CD4-positive, CD25-positive, alpha-beta regulatory T cell (primary cell): ENCODE measurements at regions not wholly inside any gene's neighbourhood (a gene's known extent, or its start where the extent isn't known, plus 50 kb on each side); places are given as distances from the start of the nearest gene placed in this dataset.
"Not testable (repeated sequence)": the region's sequence is repeated elsewhere in the genome, so short reads cannot be mapped to it uniquely, and the experiment has no call there.

Source experiments
- ATAC-seq, 2 donors: fragments of 150-1000 bp; cut with Tn5 transposase; one replicate each; pipeline ENCODE4 v1.10.0; 2021; ENCODE audit warnings: low read depth in 2 of 2, moderate number of reproducible peaks in 2 of 2, moderate library complexity in 1 of 2
- DNase-seq, 3 donors: peaks; one replicate each; pipeline versions ENCODE4 v3.0.0 to v3.0.0-alpha.2; 2012 to 2022; ENCODE audit warnings: mixed read lengths in 1 of 3
- H3K27ac ChIP-seq: one replicate; pipeline ENCODE4 v1.7.0; 2013; ENCODE audit warnings: mild to moderate bottlenecking, low read length; ENCODE audit not compliant: insufficient read depth, poor library complexity, severe bottlenecking
- H3K27me3 ChIP-seq: one replicate; pipeline ENCODE4 v1.7.0; 2013; ENCODE audit warnings: low read length; ENCODE audit not compliant: control insufficient read depth, insufficient read depth
- H3K36me3 ChIP-seq: one replicate; pipeline ENCODE4 v1.7.0; 2013; ENCODE audit warnings: mild to moderate bottlenecking, low read length, moderate library complexity; ENCODE audit not compliant: control insufficient read depth, insufficient read depth
- H3K4me1 ChIP-seq: 2 replicates; pipeline ENCODE4 v1.7.0; 2013; ENCODE audit warnings: mild to moderate bottlenecking, low read length; ENCODE audit not compliant: insufficient read depth, control insufficient read depth, poor library complexity, severe bottlenecking
- H3K4me3 ChIP-seq: one replicate; pipeline ENCODE4 v1.7.0; 2013; ENCODE audit warnings: low read depth, mild to moderate bottlenecking, low read length, moderate library complexity
- H3K9me3 ChIP-seq, 2 experiments: 1 replicate in 1 of 2; 2 replicates in 1 of 2; pipeline ENCODE4 v1.7.0; 2013; ENCODE audit warnings: low read length in 2 of 2, mild to moderate bottlenecking in 1 of 2, moderate library complexity in 1 of 2; ENCODE audit not compliant: control insufficient read depth in 2 of 2
- H3K27ac Mint-ChIP-seq, 3 donors: one replicate each; pipeline ENCODE4 v1.8.0; 2020 to 2022; ENCODE audit warnings: mild to moderate bottlenecking in 3 of 3, mixed read lengths in 3 of 3, moderate library complexity in 2 of 3
- H3K27me3 Mint-ChIP-seq: one replicate; pipeline ENCODE4 v1.8.0; 2022; ENCODE audit warnings: mild to moderate bottlenecking, mixed read lengths
- H3K36me3 Mint-ChIP-seq: one replicate; pipeline ENCODE4 v1.8.0; 2020; ENCODE audit warnings: mixed read lengths
- H3K4me1 Mint-ChIP-seq, 4 donors: one replicate each; pipeline ENCODE4 v1.8.0; 2020 to 2022; ENCODE audit warnings: mixed read lengths in 4 of 4, mild to moderate bottlenecking in 1 of 4
- H3K4me3 Mint-ChIP-seq, 4 donors: one replicate each; pipeline ENCODE4 v1.8.0; 2020 to 2022; ENCODE audit warnings: mild to moderate bottlenecking in 4 of 4, mixed read lengths in 4 of 4, moderate library complexity in 3 of 4
- H3K9me3 Mint-ChIP-seq, 7 donors: one replicate each; pipeline ENCODE4 v1.8.0; 2020 to 2022; ENCODE audit warnings: mixed read lengths in 7 of 7, mild to moderate bottlenecking in 3 of 7, moderate library complexity in 2 of 7

DNA sequence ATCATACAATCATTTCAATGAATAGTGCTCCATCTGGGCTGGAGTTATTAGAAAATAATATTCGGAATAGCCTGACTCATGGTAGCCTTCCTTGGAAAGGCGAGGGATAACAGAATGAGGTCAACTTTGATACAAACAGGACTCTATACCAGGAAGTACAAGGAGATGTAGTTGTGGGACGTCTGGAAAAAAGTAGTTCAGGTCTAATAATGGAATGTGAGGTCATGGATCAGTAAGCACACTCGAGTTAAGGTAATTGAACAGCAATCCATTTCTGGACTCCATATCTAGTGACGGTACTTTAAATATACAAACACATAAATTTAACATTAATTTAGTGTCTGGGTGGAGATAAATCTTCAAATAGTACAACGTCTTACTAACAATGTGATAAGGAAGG lies 1204.0 kb upstream of the ADGRB3 start:
- DNase-seq (no peak), ATAC-seq (no peak)
- no peak overlapping the region for H3K4me3 Mint-ChIP-seq
- H3K4me1 ChIP-seq, result no peaks in the 10 kb centered on the region
- peaks cover 0 to 2% of the 10 kb centered on the region in 2 experiments for H3K9me3 ChIP-seq
- no peaks in the 10 kb centered on the region for H3K27me3 Mint-ChIP-seq
- H3K9me3 Mint-ChIP-seq, result peaks cover 0 to 6% (median 2%) of the 10 kb centered on the region in 7 donors
- H3K36me3 ChIP-seq, result no peaks in the 10 kb centered on the region
- H3K36me3 Mint-ChIP-seq, result no peaks in the 10 kb centered on the region
- H3K27me3 ChIP-seq, result no peaks in the 10 kb centered on the region
- H3K27ac ChIP-seq, result no peak overlapping the region
- no peak overlapping the region for H3K27ac Mint-ChIP-seq
- H3K4me1 Mint-ChIP-seq, result no peaks in the 10 kb centered on the region
- H3K4me3 ChIP-seq, result no peak overlapping the region

DNA sequence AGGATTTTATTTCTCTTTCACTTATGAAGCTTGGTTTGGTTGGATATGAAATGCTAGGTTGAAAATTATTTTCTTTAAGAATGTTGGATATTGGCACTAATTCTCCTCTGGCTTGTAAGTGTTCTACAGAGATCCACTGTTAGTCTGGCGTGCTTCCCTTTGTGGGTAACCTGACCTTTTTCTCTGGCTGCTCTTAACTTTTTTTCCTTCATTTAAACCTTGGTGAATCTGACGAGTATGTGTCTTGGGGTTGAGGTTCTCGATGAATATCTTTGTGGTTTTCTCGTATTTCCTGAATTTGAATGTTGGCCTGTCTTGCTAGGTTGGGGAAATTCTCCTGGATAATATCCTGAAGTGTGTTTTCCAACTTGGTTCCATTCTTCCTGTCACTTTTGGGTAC lies 1208.4 kb upstream of the ADGRB3 start:
- H3K9me3 ChIP-seq, H3K4me3 ChIP-seq, H3K4me1 Mint-ChIP-seq, H3K4me3 Mint-ChIP-seq, DNase-seq, H3K36me3 Mint-ChIP-seq, H3K4me1 ChIP-seq, H3K27me3 ChIP-seq, H3K36me3 ChIP-seq, H3K27ac Mint-ChIP-seq, H3K27me3 Mint-ChIP-seq, H3K27ac ChIP-seq, ATAC-seq: not testable (repeated sequence)
- H3K9me3 Mint-ChIP-seq, result peaks cover 0 to 19% (median 8%) of the 10 kb centered on the region in 7 donors

DNA sequence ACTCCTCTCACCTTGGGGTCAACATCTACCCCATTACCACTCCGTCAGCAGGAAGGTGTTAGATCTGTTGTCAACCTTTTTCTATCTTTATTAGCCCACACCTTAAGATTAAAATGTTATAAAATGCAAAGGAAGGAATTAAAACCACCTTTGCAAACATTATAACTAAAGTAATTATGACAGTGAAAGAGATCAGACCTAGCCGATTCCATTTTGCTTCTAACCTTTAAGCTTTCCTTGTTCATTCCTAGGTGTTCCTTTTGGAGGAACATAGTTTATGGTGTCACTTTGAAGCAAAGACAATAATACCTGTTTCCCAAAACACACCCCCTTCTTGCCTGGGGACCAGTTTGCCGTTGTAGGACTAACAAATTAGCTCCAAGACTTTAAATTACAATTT lies 1223.0 kb upstream of the ADGRB3 start:
- Mint-ChIP-seq H3K36me3 (no peaks in the 10 kb centered on the region), H3K4me1 (no peaks in the 10 kb centered on the region)
- DNase-seq, result no peak

DNA sequence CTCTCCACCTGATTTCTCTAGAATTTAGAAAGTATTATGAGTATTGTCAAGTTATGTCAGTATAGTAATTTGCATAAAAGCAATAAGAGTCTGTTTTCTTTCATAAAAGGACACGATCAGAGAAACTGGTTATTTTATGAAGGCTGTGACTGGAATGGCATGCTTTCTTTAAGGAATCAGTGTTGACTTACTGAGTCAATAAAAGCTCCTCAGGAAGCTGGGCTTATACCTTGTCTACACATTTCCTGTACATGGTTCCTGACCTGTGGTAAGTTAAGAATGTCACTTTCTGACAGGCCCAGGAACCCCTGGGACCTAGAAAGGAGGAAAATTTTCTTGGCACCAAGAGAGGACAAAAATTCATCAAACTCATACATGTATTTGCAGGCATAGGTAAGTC lies 1224.0 kb upstream of the ADGRB3 start:
- Mint-ChIP-seq H3K36me3 (no peaks in the 10 kb centered on the region), H3K4me1 (no peaks in the 10 kb centered on the region), H3K9me3 (peaks cover 0 to 10% (median 3%) of the 10 kb centered on the region in 7 donors), H3K27ac (no peak overlapping the region), H3K4me3 (no peak overlapping the region), H3K27me3 (no peaks in the 10 kb centered on the region)
- no peak for ATAC-seq
- Histone ChIP-seq H3K9me3 (no peaks in the 10 kb centered on the region), H3K27ac (no peak overlapping the region), H3K36me3 (no peaks in the 10 kb centered on the region), H3K4me3 (no peak overlapping the region), H3K27me3 (no peaks in the 10 kb centered on the region), H3K4me1 (no peaks in the 10 kb centered on the region)
- DNase-seq, result no peak

More for the DNA sequence above, 1223.0 kb upstream of the ADGRB3 start:
- no peaks in the 10 kb centered on the region for H3K27me3 ChIP-seq
- Mint-ChIP-seq H3K4me3 (no peak overlapping the region), H3K9me3 (peaks cover 0 to 11% (median 4%) of the 10 kb centered on the region in 7 donors), H3K27me3 (no peaks in the 10 kb centered on the region), H3K27ac (no peak overlapping the region)
- H3K4me1 ChIP-seq, result no peaks in the 10 kb centered on the region
- no peaks in the 10 kb centered on the region for H3K36me3 ChIP-seq
- no peak for ATAC-seq
- H3K27ac ChIP-seq, result no peak overlapping the region
- H3K4me3 ChIP-seq, result no peak overlapping the region
- H3K9me3 ChIP-seq, result no peaks in the 10 kb centered on the region

DNA sequence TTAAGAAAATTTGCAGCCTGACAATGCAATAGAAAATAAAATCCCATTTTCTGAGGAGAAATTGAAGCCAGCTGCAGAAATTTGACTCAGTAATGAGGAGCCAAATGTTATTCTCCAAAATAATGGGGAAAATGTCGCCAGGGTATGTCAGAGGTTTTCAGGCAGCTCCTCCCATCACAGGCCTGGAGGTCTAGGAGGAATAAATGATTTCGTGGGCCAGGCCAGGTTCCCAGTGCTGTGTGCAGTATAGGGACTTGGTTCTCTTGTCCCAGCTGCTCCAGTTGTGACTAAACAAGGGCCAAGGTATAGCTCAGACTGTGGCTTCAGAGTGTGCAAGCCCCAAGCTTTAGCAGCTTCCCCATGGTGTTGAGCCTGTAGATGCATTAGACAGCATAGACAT lies 1240.8 kb upstream of the ADGRB3 start:
- H3K4me1 Mint-ChIP-seq, result no peaks in the 10 kb centered on the region
- H3K4me3 ChIP-seq, result no peak overlapping the region
- H3K27me3 ChIP-seq, result no peaks in the 10 kb centered on the region
- H3K4me3 Mint-ChIP-seq, result no peak overlapping the region
- no peak for ATAC-seq
- no peak for DNase-seq
- H3K27ac ChIP-seq, result no peak overlapping the region
- peaks cover 0 to 2% of the 10 kb centered on the region in 2 experiments for H3K9me3 ChIP-seq
- H3K27ac Mint-ChIP-seq, result no peak overlapping the region
- no peaks in the 10 kb centered on the region for H3K4me1 ChIP-seq
- no peaks in the 10 kb centered on the region for H3K27me3 Mint-ChIP-seq
- H3K9me3 Mint-ChIP-seq, result peaks cover 0 to 19% (median 3%) of the 10 kb centered on the region in 7 donors
- no peaks in the 10 kb centered on the region for H3K36me3 Mint-ChIP-seq
- no peaks in the 10 kb centered on the region for H3K36me3 ChIP-seq

DNA sequence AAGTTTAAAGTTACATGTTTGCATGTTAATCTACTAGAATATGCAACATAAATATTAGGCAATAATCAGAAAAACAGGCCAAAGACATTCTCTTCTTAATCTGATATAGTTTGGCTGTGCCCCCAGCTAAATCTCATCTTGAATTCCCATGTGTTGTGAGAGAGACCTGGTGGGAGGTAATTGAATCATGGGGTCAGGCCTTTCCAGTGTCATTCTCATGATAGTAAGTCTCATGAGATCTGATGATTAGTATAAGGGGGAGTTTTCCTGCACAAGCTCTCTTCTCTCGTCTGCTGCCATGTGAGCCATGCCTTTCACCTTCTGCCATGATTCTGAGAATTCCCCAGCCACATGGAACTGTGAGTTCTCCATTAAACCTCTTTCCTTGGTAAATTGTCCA lies 1241.7 kb upstream of the ADGRB3 start:
- Histone ChIP-seq H3K27me3 (no peaks in the 10 kb centered on the region), H3K36me3 (no peaks in the 10 kb centered on the region), H3K4me3 (no peak overlapping the region), H3K27ac (no peak overlapping the region), H3K9me3 (peaks cover 0 to 2% of the 10 kb centered on the region in 2 experiments), H3K4me1 (no peaks in the 10 kb centered on the region)
- no peaks in the 10 kb centered on the region for H3K27me3 Mint-ChIP-seq
- no peaks in the 10 kb centered on the region for H3K4me1 Mint-ChIP-seq
- no peak for ATAC-seq
- peaks cover 0 to 19% (median 3%) of the 10 kb centered on the region in 7 donors for H3K9me3 Mint-ChIP-seq
- no peak overlapping the region for H3K27ac Mint-ChIP-seq
- DNase-seq, result no peak
- H3K4me3 Mint-ChIP-seq, result no peak overlapping the region
- H3K36me3 Mint-ChIP-seq, result no peaks in the 10 kb centered on the region

DNA sequence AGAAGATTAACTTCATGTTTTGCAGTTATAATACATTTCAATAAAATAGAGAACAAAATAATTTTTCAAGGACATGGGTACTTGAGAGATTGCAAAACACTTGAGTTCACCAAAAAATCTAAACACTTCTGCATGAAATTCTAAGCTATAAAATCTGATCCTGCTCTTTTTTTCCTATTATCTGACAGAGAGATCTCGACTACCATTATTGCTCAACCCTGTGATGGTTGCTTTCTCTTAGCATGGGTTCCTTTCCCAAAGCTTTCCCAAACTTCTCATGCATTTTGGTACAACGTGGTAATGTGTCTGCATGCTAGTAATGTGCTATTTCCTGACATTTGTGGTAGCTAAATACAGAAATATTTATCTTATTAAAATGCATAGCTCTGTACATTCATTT lies 1243.1 kb upstream of the ADGRB3 start:
- Mint-ChIP-seq H3K27ac (no peak overlapping the region), H3K9me3 (peaks cover 0 to 15% (median 6%) of the 10 kb centered on the region in 7 donors), H3K4me1 (no peaks in the 10 kb centered on the region), H3K27me3 (no peaks in the 10 kb centered on the region), H3K36me3 (no peaks in the 10 kb centered on the region), H3K4me3 (no peak overlapping the region)
- no peaks in the 10 kb centered on the region for H3K27me3 ChIP-seq
- no peak for ATAC-seq
- no peaks in the 10 kb centered on the region for H3K36me3 ChIP-seq
- no peaks in the 10 kb centered on the region for H3K4me1 ChIP-seq
- DNase-seq, result no peak
- no peak overlapping the region for H3K27ac ChIP-seq
- H3K4me3 ChIP-seq, result no peak overlapping the region
- H3K9me3 ChIP-seq, result peaks cover 0 to 3% of the 10 kb centered on the region in 2 experiments

DNA sequence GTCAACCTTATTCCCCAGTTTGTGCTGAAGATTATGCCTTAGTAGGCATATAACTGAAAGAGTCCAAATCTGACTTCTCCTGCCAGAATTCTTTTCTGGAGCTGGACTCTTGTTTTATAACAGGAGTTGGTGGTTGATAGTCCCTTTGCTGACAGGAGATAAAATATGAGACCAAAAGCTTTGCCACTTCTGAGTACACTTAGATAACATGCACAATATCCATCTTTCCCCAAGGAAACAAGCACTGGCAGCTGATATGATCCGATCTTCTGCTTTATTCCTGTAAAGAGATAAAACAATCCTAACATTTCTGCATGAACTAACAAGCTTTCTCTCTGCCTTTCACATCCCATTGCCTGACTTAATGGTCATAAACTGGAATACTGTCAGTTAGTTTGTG lies 1265.4 kb upstream of the ADGRB3 start:
- peaks cover 0 to 6% (median 3%) of the 10 kb centered on the region in 7 donors for H3K9me3 Mint-ChIP-seq
- no peaks in the 10 kb centered on the region for H3K4me1 ChIP-seq
- H3K4me3 ChIP-seq, result no peak overlapping the region
- no peak for ATAC-seq
- H3K36me3 ChIP-seq, result no peaks in the 10 kb centered on the region
- H3K9me3 ChIP-seq, result no peaks in the 10 kb centered on the region
- no peak overlapping the region for H3K27ac ChIP-seq
- no peaks in the 10 kb centered on the region for H3K27me3 Mint-ChIP-seq
- DNase-seq, result no peak
- H3K4me1 Mint-ChIP-seq, result no peaks in the 10 kb centered on the region
- H3K27ac Mint-ChIP-seq, result no peak overlapping the region
- H3K27me3 ChIP-seq, result no peaks in the 10 kb centered on the region
- no peaks in the 10 kb centered on the region for H3K36me3 Mint-ChIP-seq
- H3K4me3 Mint-ChIP-seq, result no peak overlapping the region
